HG02610 (cell line): ENCODE measurements at regions not wholly inside any gene's neighbourhood (a gene's known extent, or its start where the extent isn't known, plus 50 kb on each side); places are given as distances from the start of the nearest gene placed in this dataset.
"Not testable (repeated sequence)": the region's sequence is repeated elsewhere in the genome, so short reads cannot be mapped to it uniquely, and the experiment has no call there.

Experiments used
- ATAC-seq: cut with Tn5 transposase; IDR thresholded peaks from one replicate; pipeline ENCODE4 v1.9.1; 2021; ENCODE audit warnings: mild to moderate bottlenecking, moderate library complexity; ENCODE audit not compliant: unreplicated experiment

GRCh38 chr21:15453261-15453660 lies 276.5 kb upstream of the USP25 start:
- no peak for ATAC-seq

- not testable (repeated sequence) for ATAC-seq
Measured at GRCh38 chr21:15453785-15454184, 276.0 kb upstream of the USP25 start.

- ATAC-seq = not testable (repeated sequence)
Measured at GRCh38 chr21:15454931-15455330, 274.9 kb upstream of the USP25 start.

DNA sequence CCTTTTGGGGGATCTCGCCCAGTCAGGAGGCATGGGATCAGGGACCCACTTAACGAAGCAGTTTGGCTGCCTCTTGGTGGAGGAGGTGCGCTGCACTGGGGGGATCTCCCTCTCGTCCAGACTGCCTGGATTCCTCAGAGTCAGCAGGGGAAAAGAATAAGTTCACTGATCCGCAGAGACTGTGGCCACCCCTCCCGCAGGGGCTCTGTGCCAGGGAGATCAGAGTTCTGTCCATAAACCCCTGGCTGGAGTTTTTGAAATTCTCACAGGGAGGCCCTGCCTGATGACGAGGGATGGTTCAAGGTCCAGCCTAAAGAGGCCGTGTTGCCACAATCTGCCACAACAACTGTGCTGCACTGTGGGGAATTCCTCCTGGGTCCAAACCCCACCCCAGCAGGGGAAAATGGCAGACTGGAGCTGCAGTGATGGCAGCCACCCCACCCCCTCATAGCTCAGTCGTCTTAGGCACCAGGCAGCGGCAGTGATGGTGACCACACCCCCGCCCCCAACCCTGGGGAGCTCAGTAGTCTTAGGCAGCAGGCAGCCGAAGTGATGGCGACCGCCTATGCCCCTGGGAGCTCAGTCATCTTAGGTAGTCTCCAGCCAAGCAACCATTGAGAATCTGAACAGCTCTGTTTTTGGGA lies 273.8 kb upstream of the USP25 start:
- ATAC-seq = no peak

GRCh38 chr21:15457965-15458364 lies 271.8 kb upstream of the USP25 start:
- no peak for ATAC-seq

DNA sequence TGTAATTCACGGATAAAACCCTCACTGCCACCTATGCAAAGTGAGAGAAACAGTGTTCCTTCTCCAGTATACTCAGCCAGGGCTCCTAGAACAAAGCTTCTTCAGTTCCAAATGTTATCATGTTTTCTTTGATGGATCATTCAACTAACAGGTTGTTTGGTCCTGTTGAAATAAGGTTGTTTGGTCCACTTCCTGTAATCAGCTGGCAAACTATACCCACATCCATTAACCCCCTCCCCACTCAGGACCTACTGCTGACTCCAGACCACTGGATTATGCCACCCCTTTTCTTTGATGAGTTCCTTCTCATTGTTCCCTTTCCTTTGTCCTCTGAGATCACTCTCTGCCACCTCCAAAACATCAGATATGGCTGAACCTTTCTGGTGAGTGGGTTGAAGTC lies 267.7 kb upstream of the USP25 start:
- no peak for ATAC-seq

GRCh38 chr21:15466329-15466728 lies 263.5 kb upstream of the USP25 start:
- ATAC-seq = no peak

- ATAC-seq = no peak
Measured at GRCh38 chr21:15468368-15468767, 261.4 kb upstream of the USP25 start.

DNA sequence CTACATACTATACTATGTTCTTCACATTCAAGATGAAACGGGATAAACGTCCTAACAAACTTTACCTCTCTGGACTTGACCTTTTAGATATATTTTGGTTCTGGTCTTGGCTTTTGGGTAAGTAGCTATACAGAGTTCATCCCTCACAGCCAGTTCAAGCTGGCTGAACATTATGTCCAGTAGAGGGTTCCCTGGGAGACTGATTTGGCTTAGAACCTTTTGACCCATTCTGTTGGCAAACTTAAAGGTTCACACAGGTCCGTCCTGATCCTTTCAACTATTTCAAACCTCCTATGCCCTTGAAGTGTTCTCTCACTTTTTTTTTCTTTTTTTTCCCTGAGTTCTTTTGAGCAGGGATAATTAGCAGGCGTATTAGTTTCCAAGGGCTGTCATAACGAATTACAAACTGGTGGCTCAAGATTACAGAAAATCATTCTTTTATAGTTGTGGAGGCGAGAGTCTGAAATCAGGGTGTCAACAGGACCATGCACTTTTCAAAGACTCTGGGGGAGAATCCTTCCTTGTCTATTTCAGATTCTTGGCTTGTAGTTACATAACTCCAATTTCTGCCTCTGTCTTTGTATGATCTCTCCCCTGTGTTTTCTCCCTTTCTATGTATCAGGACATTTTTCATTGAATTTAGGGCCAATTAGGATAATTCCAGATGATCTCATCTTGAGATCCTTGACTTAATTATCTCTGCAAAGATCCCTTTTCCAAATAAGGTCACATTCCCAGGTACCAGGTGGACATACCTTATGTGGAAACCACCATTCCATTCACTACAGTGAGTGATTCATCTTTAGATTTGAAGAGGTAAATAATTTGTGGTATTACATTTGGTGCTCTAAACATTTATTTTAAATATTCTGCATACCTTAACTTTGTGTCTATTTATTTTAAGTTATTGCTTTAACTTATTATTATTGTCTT lies 257.4 kb upstream of the USP25 start:
- ATAC-seq = no peak

GRCh38 chr21:15477773-15478172 lies 252.0 kb upstream of the USP25 start:
- not testable (repeated sequence) for ATAC-seq

DNA sequence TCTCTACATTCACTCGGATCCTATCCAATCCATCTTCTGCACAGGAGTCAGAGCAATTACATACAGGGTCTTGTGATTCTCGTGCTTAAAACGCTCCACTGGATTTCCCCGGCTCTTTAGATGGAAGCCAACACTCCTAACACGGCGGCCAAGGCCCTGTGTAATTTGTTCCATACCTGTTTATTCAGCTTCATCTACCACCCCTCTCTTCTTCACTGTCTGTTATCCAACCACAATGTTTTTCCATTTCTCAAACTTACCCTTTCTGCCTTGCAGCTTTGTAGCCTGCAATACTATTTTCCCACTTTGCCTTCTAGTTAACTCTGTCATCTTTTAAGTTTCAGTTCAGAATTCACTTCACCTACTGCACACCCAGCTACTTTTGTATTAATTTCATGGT lies 249.6 kb upstream of the USP25 start:
- no peak for ATAC-seq

DNA sequence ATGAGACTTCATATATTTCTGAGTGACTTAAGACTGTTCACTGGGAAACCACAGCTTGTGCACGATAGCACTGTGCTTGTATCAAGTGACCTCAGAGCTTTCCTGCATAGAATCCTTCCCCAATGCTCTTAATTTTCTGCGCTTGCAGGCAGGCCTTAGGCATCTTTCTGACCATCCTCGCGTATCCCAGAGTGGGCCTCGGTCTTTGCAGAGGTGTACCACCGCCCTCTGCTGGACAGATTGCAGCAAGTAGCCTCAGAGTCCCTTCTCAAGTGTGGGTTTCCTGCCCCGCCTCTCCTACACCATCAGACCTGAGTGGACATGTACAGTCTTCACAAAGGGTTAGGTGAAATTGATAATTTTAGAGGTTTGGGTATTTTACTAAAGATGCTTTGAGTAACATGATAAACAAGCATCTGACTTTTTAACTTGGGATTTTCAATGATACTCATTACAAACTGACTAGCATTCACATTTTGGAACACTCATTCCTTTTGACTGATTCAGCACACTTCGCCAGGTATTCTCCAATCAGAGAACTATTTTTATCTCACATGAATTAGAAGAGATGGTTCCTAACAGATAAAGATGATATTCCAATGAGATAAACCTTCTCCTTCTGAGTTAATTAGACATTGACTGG lies 246.5 kb upstream of the USP25 start:
- peak; percentile 90 for ATAC-seq

GRCh38 chr21:15486460-15487195 lies 243.2 kb upstream of the USP25 start:
- no peak for ATAC-seq

DNA sequence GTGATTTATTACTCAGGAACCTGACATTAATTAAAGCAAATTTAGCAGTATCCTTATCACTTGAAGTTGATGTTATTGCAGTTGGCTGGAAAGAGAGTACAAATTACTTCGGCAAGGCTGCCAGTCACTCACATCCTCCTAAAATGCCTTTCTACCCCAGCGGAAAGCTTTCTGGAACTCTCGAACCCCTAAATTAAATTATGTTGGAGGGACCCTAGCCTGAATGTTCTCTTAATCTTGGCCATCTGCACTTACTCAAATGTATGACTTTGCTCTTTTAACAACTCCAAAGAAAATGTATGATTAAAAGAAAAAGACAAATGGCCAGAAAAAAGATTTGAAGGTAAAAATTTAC lies 242.6 kb upstream of the USP25 start:
- no peak for ATAC-seq

DNA sequence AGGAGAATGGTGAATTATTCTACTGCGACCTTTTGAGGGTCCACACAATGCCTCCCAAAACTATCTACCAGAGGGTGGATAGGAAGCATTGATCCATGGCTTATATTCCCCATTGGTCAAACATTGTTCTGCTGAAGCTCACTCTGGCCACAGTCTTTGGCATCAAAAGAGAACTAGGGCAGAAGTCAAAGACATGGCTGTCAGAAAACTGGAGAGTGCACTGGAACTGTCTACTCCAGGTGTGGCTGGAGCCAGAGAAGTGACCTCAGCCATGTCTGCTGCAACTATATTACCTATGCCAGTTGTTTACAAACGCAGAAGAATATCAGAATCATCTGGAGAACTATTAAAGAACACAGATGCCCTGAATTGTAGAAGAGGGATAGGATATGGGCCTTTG lies 238.7 kb upstream of the USP25 start:
- ATAC-seq = no peak

GRCh38 chr21:15493646-15494045 lies 236.1 kb upstream of the USP25 start:
- no peak for ATAC-seq

GRCh38 chr21:15494481-15494880 lies 235.3 kb upstream of the USP25 start:
- ATAC-seq = no peak

GRCh38 chr21:15495965-15496364 lies 233.8 kb upstream of the USP25 start:
- ATAC-seq = no peak

- no peak for ATAC-seq
Measured at GRCh38 chr21:15496911-15497310, 232.9 kb upstream of the USP25 start.

GRCh38 chr21:15498455-15498854 lies 231.3 kb upstream of the USP25 start:
- no peak for ATAC-seq

GRCh38 chr21:15506086-15506485 lies 223.7 kb upstream of the USP25 start:
- ATAC-seq = no peak
